ENCODE measurements at regions not wholly inside any gene's neighbourhood (a gene's known extent, or its start where the extent isn't known, plus 50 kb on each side); places are given as distances from the start of the nearest gene placed in this dataset.

- TF ChIP-seq CTCF (IDR thresholded peaks at IDR 0.05) (no peak), POLR2A (IDR thresholded peaks at IDR 0.05) (no peak)
Observed at GRCh38 chr18:38047820-38048219, 482.2 kb upstream of the CELF4 start.

Measured in Peyer's patch (tissue), 4 donors.